Activated CD8-positive, alpha-beta T cell treated with anti-CD3 and anti-CD28 coated beads for 36 hours (primary cell): ENCODE measurements at regions not wholly inside any gene's neighbourhood (a gene's known extent, or its start where the extent isn't known, plus 50 kb on each side); places are given as distances from the start of the nearest gene placed in this dataset.
"Not testable (repeated sequence)": the region's sequence is repeated elsewhere in the genome, so short reads cannot be mapped to it uniquely, and the experiment has no call there.

Experiments
- ATAC-seq: fragments of 200-7000 bp; cut with Tn5 transposase; one replicate; pipeline ENCODE4 v1.10.0; 2021; ENCODE audit warnings: mild to moderate bottlenecking, moderate library complexity
- CTCF ChIA-PET: fragments of 350-600 bp; sonication (Branson Sonifier 250); formaldehyde crosslinking; loops from one replicate; lab custom pipeline; 2021; ENCODE audit warnings: antibody characterized with exemption; lab: Charles Lee
- POLR2A ChIA-PET: fragments of 350-600 bp; sonication (Branson Sonifier 250); formaldehyde crosslinking; loops from one replicate; lab custom pipeline; 2021; ENCODE audit warnings: antibody characterized with exemption; lab: Charles Lee
- DNase-seq: peaks from one replicate; pipeline ENCODE4 v3.0.0-alpha.2; 2020
- H3K27ac Mint-ChIP-seq: one replicate; pipeline ENCODE4 v1.8.0; 2021; ENCODE audit warnings: mild to moderate bottlenecking, mixed read lengths
- H3K27me3 Mint-ChIP-seq: one replicate; pipeline ENCODE4 v1.8.0; 2021; ENCODE audit warnings: mixed read lengths
- H3K36me3 Mint-ChIP-seq: one replicate; pipeline ENCODE4 v1.8.0; 2021; ENCODE audit warnings: low read depth, mixed read lengths
- H3K4me1 Mint-ChIP-seq: one replicate; pipeline ENCODE4 v1.8.0; 2021; ENCODE audit warnings: low read depth, mixed read lengths
- H3K4me3 Mint-ChIP-seq: one replicate; pipeline ENCODE4 v1.8.0; 2021; ENCODE audit warnings: mild to moderate bottlenecking, moderate library complexity, mixed read lengths
- H3K9me3 Mint-ChIP-seq: one replicate; pipeline ENCODE4 v1.8.0; 2021; ENCODE audit warnings: mixed read lengths
- intact Hi-C: fragments of 100-400 bp; cut with micrococcal nuclease; formaldehyde crosslinking; loops from one replicate; pipeline ENCODE4 v1.10.0; 2022
- TF ChIP-seq, protein P1 (sequence below): fragments of 200-600 bp; IDR thresholded peaks from one replicate; pipeline ENCODE4 v1.8.0; 2022; ENCODE audit warnings: antibody characterized with exemption, mild to moderate bottlenecking

DNA sequence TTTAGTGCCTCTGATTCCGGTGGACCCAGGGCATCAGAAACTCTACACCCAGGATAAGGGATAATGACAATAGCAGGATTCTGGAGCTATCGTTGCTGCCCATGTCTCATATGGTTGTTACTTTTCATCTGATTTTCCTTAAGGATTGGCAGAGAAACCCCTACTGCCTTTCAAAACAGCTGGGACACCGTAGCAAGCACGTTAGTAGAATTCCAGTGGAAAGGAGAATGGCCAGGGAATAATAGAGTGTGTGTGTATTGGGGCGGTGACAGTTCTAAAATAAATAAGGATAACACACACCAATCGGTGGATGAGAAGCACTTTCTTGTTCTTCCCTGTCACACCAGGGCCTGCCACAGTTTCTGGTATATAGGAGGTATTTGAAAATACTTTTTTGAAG is 251.8 kb downstream of the HAPSTR1 start:
- intact Hi-C loops = no loop called here

GRCh38 chr16:9344508-9344907 is 253.1 kb downstream of the HAPSTR1 start:
- DNase-seq (no peak), ATAC-seq (no peak)
- no peaks in the 10 kb centered on the region for H3K27me3 Mint-ChIP-seq
- no peaks in the 10 kb centered on the region for H3K36me3 Mint-ChIP-seq
- no peak overlapping the region for H3K27ac Mint-ChIP-seq
- intact Hi-C loops = no loop called here
- H3K4me3 Mint-ChIP-seq = no peak overlapping the region
- CTCF ChIA-PET = no interaction called here
- H3K9me3 Mint-ChIP-seq = peaks cover 10% of the 10 kb centered on the region
- POLR2A ChIA-PET = no interaction called here
- TF ChIP-seq, protein P1, sequence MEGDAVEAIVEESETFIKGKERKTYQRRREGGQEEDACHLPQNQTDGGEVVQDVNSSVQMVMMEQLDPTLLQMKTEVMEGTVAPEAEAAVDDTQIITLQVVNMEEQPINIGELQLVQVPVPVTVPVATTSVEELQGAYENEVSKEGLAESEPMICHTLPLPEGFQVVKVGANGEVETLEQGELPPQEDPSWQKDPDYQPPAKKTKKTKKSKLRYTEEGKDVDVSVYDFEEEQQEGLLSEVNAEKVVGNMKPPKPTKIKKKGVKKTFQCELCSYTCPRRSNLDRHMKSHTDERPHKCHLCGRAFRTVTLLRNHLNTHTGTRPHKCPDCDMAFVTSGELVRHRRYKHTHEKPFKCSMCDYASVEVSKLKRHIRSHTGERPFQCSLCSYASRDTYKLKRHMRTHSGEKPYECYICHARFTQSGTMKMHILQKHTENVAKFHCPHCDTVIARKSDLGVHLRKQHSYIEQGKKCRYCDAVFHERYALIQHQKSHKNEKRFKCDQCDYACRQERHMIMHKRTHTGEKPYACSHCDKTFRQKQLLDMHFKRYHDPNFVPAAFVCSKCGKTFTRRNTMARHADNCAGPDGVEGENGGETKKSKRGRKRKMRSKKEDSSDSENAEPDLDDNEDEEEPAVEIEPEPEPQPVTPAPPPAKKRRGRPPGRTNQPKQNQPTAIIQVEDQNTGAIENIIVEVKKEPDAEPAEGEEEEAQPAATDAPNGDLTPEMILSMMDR = no peak
- no peaks in the 10 kb centered on the region for H3K4me1 Mint-ChIP-seq

More for the DNA sequence above, 251.8 kb downstream of the HAPSTR1 start:
- ATAC-seq (no peak), DNase-seq (no peak)
- Mint-ChIP-seq H3K9me3 (no peaks in the 10 kb centered on the region), H3K27ac (no peak overlapping the region), H3K27me3 (no peaks in the 10 kb centered on the region), H3K4me1 (no peaks in the 10 kb centered on the region), H3K4me3 (no peak overlapping the region), H3K36me3 (no peaks in the 10 kb centered on the region)
- ChIA-PET POLR2A (no interaction called here), CTCF (no interaction called here)
- TF ChIP-seq, protein P1 = no peak

GRCh38 chr16:9345046-9345445 is 253.6 kb downstream of the HAPSTR1 start:
- Mint-ChIP-seq H3K4me1 (no peaks in the 10 kb centered on the region), H3K36me3 (no peaks in the 10 kb centered on the region), H3K4me3 (no peak overlapping the region), H3K27me3 (no peaks in the 10 kb centered on the region), H3K9me3 (peaks cover 12% of the 10 kb centered on the region), H3K27ac (no peak overlapping the region)
- ATAC-seq (no peak), DNase-seq (no peak)
- intact Hi-C loops = no loop called here
- TF ChIP-seq, protein P1 = no peak
- POLR2A ChIA-PET = no interaction called here
- CTCF ChIA-PET = no interaction called here

DNA sequence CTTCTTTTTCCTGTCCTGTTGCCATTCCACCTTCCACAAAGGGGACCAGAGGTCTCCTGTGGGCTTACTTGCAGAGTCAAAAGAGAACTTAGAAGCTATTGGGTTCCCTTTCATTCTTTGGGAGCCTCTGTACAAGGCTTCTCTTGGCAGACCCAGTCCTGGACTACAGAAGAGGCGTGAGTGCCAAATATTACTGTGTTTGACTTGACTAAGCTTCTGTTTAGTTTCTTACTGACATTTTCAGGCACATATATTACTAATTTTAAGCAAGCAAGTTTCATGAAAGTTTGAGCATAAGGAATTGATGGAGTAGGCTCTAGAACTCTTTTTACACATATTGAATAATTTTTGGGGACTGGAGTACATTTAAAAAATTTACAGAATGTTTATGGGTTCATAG is 254.4 kb downstream of the HAPSTR1 start:
- ATAC-seq = no peak
- intact Hi-C loops = no loop called here
- DNase-seq = no peak
- no peak overlapping the region for H3K27ac Mint-ChIP-seq
- no peaks in the 10 kb centered on the region for H3K4me1 Mint-ChIP-seq
- no peaks in the 10 kb centered on the region for H3K27me3 Mint-ChIP-seq
- CTCF ChIA-PET = no interaction called here
- POLR2A ChIA-PET = no interaction called here
- no peaks in the 10 kb centered on the region for H3K36me3 Mint-ChIP-seq
- no peak overlapping the region for H3K4me3 Mint-ChIP-seq
- peaks cover 12% of the 10 kb centered on the region for H3K9me3 Mint-ChIP-seq
- TF ChIP-seq, protein P1 = no peak

GRCh38 chr16:9348912-9349311 is 257.5 kb downstream of the HAPSTR1 start:
- no peak for DNase-seq
- no peak for ATAC-seq
- ChIA-PET POLR2A (interaction anchor here (0.7 kb wide), 1 partner anchor 319 kb away, joined by 3 read pairs; no protein-coding TSS in a partner anchor), CTCF (no interaction called here)
- TF ChIP-seq, protein P1 = no peak
- no peaks in the 10 kb centered on the region for H3K36me3 Mint-ChIP-seq
- intact Hi-C loops = no loop called here
- H3K27ac Mint-ChIP-seq = no peak overlapping the region
- H3K9me3 Mint-ChIP-seq = peaks cover 12% of the 10 kb centered on the region
- H3K27me3 Mint-ChIP-seq = no peaks in the 10 kb centered on the region
- H3K4me1 Mint-ChIP-seq = no peaks in the 10 kb centered on the region
- no peak overlapping the region for H3K4me3 Mint-ChIP-seq

GRCh38 chr16:9349373-9349960 is 258.0 kb downstream of the HAPSTR1 start:
- intact Hi-C loops, DNase-seq, H3K36me3 Mint-ChIP-seq, ATAC-seq, H3K4me3 Mint-ChIP-seq, H3K27ac Mint-ChIP-seq, H3K27me3 Mint-ChIP-seq, H3K4me1 Mint-ChIP-seq, CTCF ChIA-PET: not testable (repeated sequence)
- POLR2A ChIA-PET = interaction anchor here (0.7 kb wide), 1 partner anchor 320 kb away, joined by 3 read pairs; no protein-coding TSS in a partner anchor
- H3K9me3 Mint-ChIP-seq = peaks cover 12% of the 10 kb centered on the region

DNA sequence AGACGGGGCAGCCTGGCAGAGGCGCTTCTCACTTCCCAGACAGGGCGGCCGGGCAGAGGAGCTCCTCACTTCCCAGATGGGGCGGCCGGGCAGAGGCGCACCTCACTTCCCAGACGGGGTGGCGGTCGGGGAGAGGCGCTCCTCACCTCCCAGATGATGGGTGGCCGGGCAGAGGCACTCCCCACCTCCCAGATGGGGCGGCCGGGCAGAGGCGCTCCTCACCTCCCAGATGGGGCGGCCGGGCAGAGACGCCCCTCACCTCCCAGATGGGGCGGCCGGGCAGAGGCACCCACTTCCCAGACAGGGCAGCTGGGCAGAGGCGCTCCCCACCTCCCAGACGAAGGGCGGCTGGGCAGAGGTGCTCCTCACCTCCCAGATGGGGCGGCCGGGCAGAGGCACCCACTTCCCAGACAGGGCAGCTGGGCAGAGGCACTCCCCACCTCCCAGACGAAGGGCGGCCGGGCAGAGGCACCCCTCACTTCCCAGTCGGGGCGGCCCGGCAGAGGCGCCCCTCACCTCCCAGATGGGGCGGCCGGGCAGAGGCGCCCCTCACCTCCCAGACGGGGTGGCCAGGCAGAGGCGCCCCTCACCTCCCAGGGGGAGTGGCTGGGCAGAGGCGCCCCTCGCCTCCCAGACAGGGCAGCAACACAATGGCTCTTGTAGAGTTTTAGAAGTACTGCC is 258.8 kb downstream of the HAPSTR1 start:
- intact Hi-C loops, POLR2A ChIA-PET, ATAC-seq, H3K4me3 Mint-ChIP-seq, H3K36me3 Mint-ChIP-seq, H3K27me3 Mint-ChIP-seq, DNase-seq, H3K4me1 Mint-ChIP-seq, CTCF ChIA-PET, H3K27ac Mint-ChIP-seq: not testable (repeated sequence)
- H3K9me3 Mint-ChIP-seq = peaks cover 12% of the 10 kb centered on the region
